ENCODE measurements at regions not wholly inside any gene's neighbourhood (a gene's known extent, or its start where the extent isn't known, plus 50 kb on each side); places are given as distances from the start of the nearest gene placed in this dataset.

- DNase-seq (ENCODE audit: low read depth) = no peak
Measured at GRCh38 chr10:130740915-130741750, 570.4 kb downstream of the TCERG1L start.

- DNase-seq (ENCODE audit: low read depth) = no peak
Measured at GRCh38 chr10:130741901-130742855, 569.3 kb downstream of the TCERG1L start.

GRCh38 chr10:130742941-130743675 is 568.4 kb downstream of the TCERG1L start:
- no peak for DNase-seq (ENCODE audit: low read depth)

GRCh38 chr10:130743751-130744271 is 567.7 kb downstream of the TCERG1L start:
- no peak for DNase-seq (ENCODE audit: low read depth)

- no peak for DNase-seq (ENCODE audit: low read depth)
Measured at GRCh38 chr10:130744631-130745030, 566.9 kb downstream of the TCERG1L start.

GRCh38 chr10:130745251-130745650 is 566.3 kb downstream of the TCERG1L start:
- no peak for DNase-seq (ENCODE audit: low read depth)

- no peak for DNase-seq (ENCODE audit: low read depth)
Measured at GRCh38 chr10:130745821-130746220, 565.7 kb downstream of the TCERG1L start.

GRCh38 chr10:130746311-130746710 is 565.2 kb downstream of the TCERG1L start:
- no peak for DNase-seq (ENCODE audit: low read depth)

GRCh38 chr10:130747356-130747755 is 564.2 kb downstream of the TCERG1L start:
- DNase-seq (ENCODE audit: low read depth) = no peak

GRCh38 chr10:130747946-130748345 is 563.6 kb downstream of the TCERG1L start:
- no peak for DNase-seq (ENCODE audit: low read depth)

GRCh38 chr10:130748409-130749057 is 563.0 kb downstream of the TCERG1L start:
- no peak for DNase-seq (ENCODE audit: low read depth)

GRCh38 chr10:130749911-130750310 is 561.6 kb downstream of the TCERG1L start:
- no peak for DNase-seq (ENCODE audit: low read depth)

- DNase-seq (ENCODE audit: low read depth) = no peak
Measured at GRCh38 chr10:130750441-130750840, 561.1 kb downstream of the TCERG1L start.

- no peak for DNase-seq (ENCODE audit: low read depth)
Measured at GRCh38 chr10:130751106-130751840, 560.2 kb downstream of the TCERG1L start.

- no peak for DNase-seq (ENCODE audit: low read depth)
Measured at GRCh38 chr10:130751851-130752250, 559.7 kb downstream of the TCERG1L start.

- no peak for DNase-seq (ENCODE audit: low read depth)
Measured at GRCh38 chr10:130756651-130757050, 554.9 kb downstream of the TCERG1L start.

- DNase-seq (ENCODE audit: low read depth) = no peak
Measured at GRCh38 chr10:130757271-130757670, 554.2 kb downstream of the TCERG1L start.

- DNase-seq (ENCODE audit: low read depth) = no peak
Measured at GRCh38 chr10:130757821-130758489, 553.6 kb downstream of the TCERG1L start.

- no peak for DNase-seq (ENCODE audit: low read depth)
Measured at GRCh38 chr10:130758529-130758928, 553.0 kb downstream of the TCERG1L start.

All from myocyte (in vitro differentiated cells).